Calu3 (cell line): ENCODE measurements at regions not wholly inside any gene's neighbourhood (a gene's known extent, or its start where the extent isn't known, plus 50 kb on each side); places are given as distances from the start of the nearest gene placed in this dataset.

Source experiments
- BruUV-seq: library from RNA; stranded (reverse); fragments of 400-500 nt; replicated peaks from 2 replicates; lab custom pipeline; 2021; lab: Mats Ljungman, UMichigan
- CTCF ChIA-PET: fragments of 300-600 bp; sonication (Branson Sonifier 250); formaldehyde crosslinking; loops from one replicate; lab custom pipeline; 2022; ENCODE audit warnings: antibody characterized with exemption; lab: Charles Lee
- DNase-seq: peaks from one replicate; pipeline ENCODE4 v3.0.0; 2022
- H3K27ac Mint-ChIP-seq: one replicate; pipeline ENCODE4 v1.8.0; 2022; ENCODE audit warnings: mixed read lengths; ENCODE audit not compliant: unreplicated experiment
- H3K27me3 Mint-ChIP-seq: one replicate; pipeline ENCODE4 v1.8.0; 2022; ENCODE audit warnings: mixed read lengths; ENCODE audit not compliant: unreplicated experiment
- H3K36me3 Mint-ChIP-seq: one replicate; pipeline ENCODE4 v1.8.0; 2022; ENCODE audit warnings: mild to moderate bottlenecking, moderate library complexity, mixed read lengths; ENCODE audit not compliant: insufficient read depth, unreplicated experiment
- H3K4me1 Mint-ChIP-seq: one replicate; pipeline ENCODE4 v1.8.0; 2022; ENCODE audit warnings: mild to moderate bottlenecking, low read depth, mixed read lengths; ENCODE audit not compliant: unreplicated experiment
- H3K4me3 Mint-ChIP-seq: one replicate; pipeline ENCODE4 v1.8.0; 2022; ENCODE audit warnings: mild to moderate bottlenecking, low read depth, moderate library complexity, mixed read lengths; ENCODE audit not compliant: unreplicated experiment
- H3K9me3 Mint-ChIP-seq: one replicate; pipeline ENCODE4 v1.8.0; 2022; ENCODE audit warnings: low read depth, mixed read lengths; ENCODE audit not compliant: unreplicated experiment
- CTCF ChIP-seq: fragments of 200-600 bp; IDR thresholded peaks from one replicate; pipeline ENCODE4 v1.8.0; 2022; ENCODE audit warnings: antibody characterized with exemption; ENCODE audit not compliant: unreplicated experiment
- intact Hi-C: fragments of 100-400 bp; cut with micrococcal nuclease; formaldehyde crosslinking; loops from one replicate; pipeline ENCODE4 v1.10.0; 2022; ENCODE audit not compliant: unreplicated experiment

DNA sequence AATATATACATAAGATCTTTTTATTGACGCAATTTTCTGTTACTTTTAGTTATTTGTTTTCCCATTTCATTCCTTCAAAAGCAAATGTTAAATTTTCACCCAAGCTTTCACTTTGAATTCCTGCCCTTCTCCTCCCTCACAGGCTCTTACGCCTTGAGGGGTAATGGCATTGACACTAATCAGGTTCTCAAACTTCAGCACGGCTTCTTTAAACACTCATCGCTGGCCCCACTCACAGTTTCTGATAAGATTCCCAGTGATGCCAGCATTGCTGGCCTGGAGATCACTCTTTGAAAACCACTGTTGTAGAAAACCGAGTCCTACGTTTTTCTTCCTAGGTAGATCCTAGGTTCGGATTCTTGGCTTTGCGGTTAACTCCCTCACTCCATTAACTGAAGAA, 105.6 kb upstream of the EPB41L3 start:
- no peaks in the 10 kb centered on the region for H3K4me1 Mint-ChIP-seq
- H3K27me3 Mint-ChIP-seq: no peaks in the 10 kb centered on the region
- CTCF ChIA-PET: no interaction called here
- H3K36me3 Mint-ChIP-seq: no peaks in the 10 kb centered on the region
- no peak overlapping the region for H3K4me3 Mint-ChIP-seq
- no TSS peak for BruUV-seq
- peaks cover 9% of the 10 kb centered on the region for H3K9me3 Mint-ChIP-seq
- H3K27ac Mint-ChIP-seq: no peak overlapping the region
- TF ChIP-seq CTCF: no peak
- intact Hi-C loops: no loop called here
- no peak for DNase-seq

- Mint-ChIP-seq H3K4me3 (no peak overlapping the region), H3K27me3 (no peaks in the 10 kb centered on the region), H3K27ac (no peak overlapping the region), H3K9me3 (peaks cover 9% of the 10 kb centered on the region), H3K36me3 (no peaks in the 10 kb centered on the region), H3K4me1 (no peaks in the 10 kb centered on the region)
- CTCF ChIA-PET: no interaction called here
- DNase-seq: no peak
- no peak for TF ChIP-seq CTCF
- intact Hi-C loops: no loop called here
- no TSS peak for BruUV-seq
Observed at GRCh38 chr18:5646739-5647138, 102.9 kb upstream of the EPB41L3 start.

DNA sequence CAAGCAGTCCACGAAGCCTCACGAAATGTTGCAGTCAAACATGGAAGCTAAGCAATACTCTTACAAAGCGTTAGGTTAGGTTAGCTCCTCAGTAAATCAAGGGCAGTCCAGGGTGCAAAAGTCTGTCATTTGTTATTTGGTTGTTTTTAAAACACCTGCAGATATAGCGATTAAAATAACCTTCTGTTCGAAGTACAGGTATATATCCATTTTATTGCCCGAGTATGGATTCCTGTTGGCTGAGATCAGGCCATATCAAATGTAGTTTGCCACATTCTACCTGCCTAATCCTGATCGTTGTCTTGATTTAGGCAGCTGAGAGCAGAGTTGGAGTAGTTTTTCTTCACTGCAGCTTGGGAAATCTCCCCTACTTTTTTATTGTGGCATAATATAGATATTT, 99.5 kb upstream of the EPB41L3 start:
- intact Hi-C loops: no loop called here
- Mint-ChIP-seq H3K27me3 (no peaks in the 10 kb centered on the region), H3K36me3 (no peaks in the 10 kb centered on the region), H3K27ac (no peak overlapping the region), H3K9me3 (peaks cover 5% of the 10 kb centered on the region), H3K4me3 (no peak overlapping the region), H3K4me1 (no peaks in the 10 kb centered on the region)
- CTCF ChIA-PET: no interaction called here
- DNase-seq: no peak
- no TSS peak for BruUV-seq
- no peak for TF ChIP-seq CTCF

DNA sequence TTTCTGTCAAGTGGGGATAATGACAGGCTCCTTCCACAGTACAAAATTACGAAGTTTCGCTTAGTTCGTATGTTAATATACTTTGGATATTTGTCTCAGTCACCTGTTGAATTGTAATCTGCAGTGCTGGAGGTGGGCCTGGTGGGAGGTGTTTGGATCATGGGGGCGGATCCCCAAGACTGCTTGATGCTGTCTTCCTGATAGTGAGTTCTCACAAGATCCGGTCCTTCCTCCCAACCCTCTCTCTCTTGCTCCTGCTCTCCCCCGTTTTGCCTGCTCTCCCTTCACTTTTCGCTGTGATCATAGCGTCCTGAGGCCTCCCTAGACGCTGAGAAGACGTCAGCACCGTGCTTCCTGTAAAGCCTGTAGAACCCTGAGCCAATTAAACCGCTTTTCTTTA, 97.1 kb upstream of the EPB41L3 start:
- H3K4me1 Mint-ChIP-seq: no peaks in the 10 kb centered on the region
- CTCF ChIA-PET: no interaction called here

More for the DNA sequence above, 97.1 kb upstream of the EPB41L3 start:
- TF ChIP-seq CTCF: no peak
- no peaks in the 10 kb centered on the region for H3K27me3 Mint-ChIP-seq
- no peak for DNase-seq
- peaks cover 8% of the 10 kb centered on the region for H3K9me3 Mint-ChIP-seq
- H3K4me3 Mint-ChIP-seq: no peak overlapping the region
- BruUV-seq: no TSS peak
- intact Hi-C loops: no loop called here
- no peak overlapping the region for H3K27ac Mint-ChIP-seq
- no peaks in the 10 kb centered on the region for H3K36me3 Mint-ChIP-seq
